ENCODE measurements at regions not wholly inside any gene's neighbourhood (a gene's known extent, or its start where the extent isn't known, plus 50 kb on each side); places are given as distances from the start of the nearest gene placed in this dataset.
"Not testable (repeated sequence)": the region's sequence is repeated elsewhere in the genome, so short reads cannot be mapped to it uniquely, and the experiment has no call there.

- no peak for FAIRE-seq
Measured at GRCh38 chr13:81408647-81409046, 1067.7 kb upstream of the SPRY2 start.

- no peak for FAIRE-seq
Measured at GRCh38 chr13:81406639-81407292, 1065.8 kb upstream of the SPRY2 start.

- no peak for FAIRE-seq
Measured at GRCh38 chr13:81406022-81406421, 1065.1 kb upstream of the SPRY2 start.

GRCh38 chr13:81396192-81396591 is 1055.3 kb upstream of the SPRY2 start:
- FAIRE-seq = no peak

GRCh38 chr13:81395368-81395767 is 1054.4 kb upstream of the SPRY2 start:
- no peak for FAIRE-seq

- FAIRE-seq = no peak
Measured at GRCh38 chr13:81394640-81395039, 1053.7 kb upstream of the SPRY2 start.

GRCh38 chr13:81393721-81394120 is 1052.8 kb upstream of the SPRY2 start:
- FAIRE-seq = no peak

GRCh38 chr13:81393110-81393509 is 1052.2 kb upstream of the SPRY2 start:
- no peak for FAIRE-seq

GRCh38 chr13:81388400-81388799 is 1047.5 kb upstream of the SPRY2 start:
- FAIRE-seq = no peak

- FAIRE-seq = no peak
Measured at GRCh38 chr13:81383444-81383843, 1042.5 kb upstream of the SPRY2 start.

GRCh38 chr13:81382246-81382645 is 1041.3 kb upstream of the SPRY2 start:
- FAIRE-seq = no peak

GRCh38 chr13:81381560-81381959 is 1040.6 kb upstream of the SPRY2 start:
- no peak for FAIRE-seq

GRCh38 chr13:81379183-81379582 is 1038.3 kb upstream of the SPRY2 start:
- no peak for FAIRE-seq

- no peak for FAIRE-seq
Measured at GRCh38 chr13:81377921-81378320, 1037.0 kb upstream of the SPRY2 start.

GRCh38 chr13:81375709-81376108 is 1034.8 kb upstream of the SPRY2 start:
- FAIRE-seq = no peak

- not testable (repeated sequence) for FAIRE-seq
Measured at GRCh38 chr13:81362711-81363110, 1021.8 kb upstream of the SPRY2 start.

- no peak for FAIRE-seq
Measured at GRCh38 chr13:81350056-81350455, 1009.1 kb upstream of the SPRY2 start.

- FAIRE-seq = not testable (repeated sequence)
Measured at GRCh38 chr13:81340118-81341069, 999.5 kb upstream of the SPRY2 start.

GRCh38 chr13:81339666-81340065 is 998.7 kb upstream of the SPRY2 start:
- FAIRE-seq = not testable (repeated sequence)

- no peak for FAIRE-seq
Measured at GRCh38 chr13:81334481-81334880, 993.6 kb upstream of the SPRY2 start.

GRCh38 chr13:81326913-81327312 is 986.0 kb upstream of the SPRY2 start:
- FAIRE-seq = no peak

- FAIRE-seq = no peak
Measured at GRCh38 chr13:81320516-81320915, 979.6 kb upstream of the SPRY2 start.

- FAIRE-seq = no peak
Measured at GRCh38 chr13:81319351-81319750, 978.4 kb upstream of the SPRY2 start.

All from islet of Langerhans (tissue), 1 donor.